Left kidney (tissue), 1 donor: ENCODE measurements at regions not wholly inside any gene's neighbourhood (a gene's known extent, or its start where the extent isn't known, plus 50 kb on each side); places are given as distances from the start of the nearest gene placed in this dataset.
A peak's percentile ranks its signal among the peaks of the same experiment; 100 is the strongest.

ENCODE experiments used
- DNase-seq: peaks from one replicate; pipeline ENCODE4 v3.0.0-alpha.2; 2013

DNA sequence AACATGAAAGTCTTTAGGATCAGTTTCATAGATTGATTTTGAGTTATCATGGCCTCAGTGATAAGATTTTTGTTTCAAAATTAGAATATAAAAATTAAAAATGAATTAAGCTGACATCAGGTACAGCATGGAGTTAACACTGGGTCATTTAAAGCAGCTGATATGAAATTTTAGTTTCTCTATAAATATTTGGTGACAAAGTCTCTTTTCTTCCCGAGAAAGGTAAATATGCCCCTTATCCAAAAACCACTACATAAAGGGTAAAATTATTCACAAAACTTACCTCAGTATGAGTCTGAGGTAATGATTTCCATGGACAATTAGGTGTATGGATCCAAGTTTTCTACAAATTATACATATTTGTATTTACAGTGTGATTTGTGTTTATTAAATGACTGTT lies 121.5 kb upstream of the PJA2 start:
- no peak for DNase-seq

DNA sequence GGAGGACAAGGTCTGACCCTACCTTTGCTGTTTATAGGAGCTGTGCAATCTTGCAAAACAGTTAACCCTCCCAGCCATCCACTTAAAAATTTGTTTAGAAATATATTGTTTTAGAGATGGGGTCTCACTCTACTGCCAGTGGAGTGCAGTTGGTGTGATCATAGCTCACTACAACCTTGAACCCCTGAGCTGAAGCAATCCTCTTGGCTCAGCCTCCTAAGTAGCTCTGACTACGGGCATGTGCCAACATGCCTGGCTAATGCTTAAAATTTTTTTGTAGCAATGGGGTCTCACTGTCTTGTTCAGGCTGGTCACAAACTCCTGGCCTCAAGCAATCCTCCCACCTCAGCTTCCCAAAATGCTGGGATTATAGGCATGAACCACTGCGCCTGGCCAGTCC lies 120.2 kb upstream of the PJA2 start:
- no peak for DNase-seq

GRCh38 chr5:109529520-109529919 lies 119.7 kb upstream of the PJA2 start:
- DNase-seq = peak; percentile 1

DNA sequence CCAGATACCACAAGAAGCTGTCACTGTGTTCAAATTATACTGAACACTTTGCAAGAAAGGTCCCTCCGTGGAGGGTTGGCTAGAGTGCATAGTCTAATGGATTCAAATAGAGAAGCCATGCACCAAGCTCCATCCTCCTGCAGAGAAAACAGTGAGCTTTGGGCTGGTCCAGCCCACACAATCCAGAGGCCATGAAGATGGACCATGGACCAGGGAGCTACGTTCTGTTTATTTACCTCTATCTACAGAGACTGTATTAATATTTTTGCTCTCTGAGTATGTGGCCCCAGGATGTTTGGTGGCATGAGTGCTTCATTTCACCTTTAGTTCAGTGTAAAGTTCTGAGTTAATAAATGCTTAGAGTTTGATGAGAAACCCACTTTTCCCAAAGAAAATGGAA lies 114.8 kb upstream of the PJA2 start:
- no peak for DNase-seq

DNA sequence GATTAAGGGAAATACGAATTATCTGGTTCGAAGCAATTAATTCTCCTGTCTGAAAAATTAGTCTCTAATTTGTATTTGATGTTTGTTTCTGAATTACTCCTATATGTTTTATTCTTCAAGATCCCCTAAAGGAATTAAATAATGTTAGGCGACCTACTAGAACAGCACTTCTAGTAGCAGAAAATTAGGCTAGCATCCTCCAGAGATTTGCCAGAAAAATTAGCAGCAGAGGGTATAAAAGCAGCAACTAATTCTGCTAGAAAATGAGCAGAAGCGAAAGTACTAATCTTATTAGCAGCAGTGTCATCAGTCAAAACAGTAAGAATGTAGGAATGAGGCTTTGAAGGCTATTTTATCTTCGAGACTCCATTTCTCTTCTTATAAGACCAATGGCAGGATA lies 114.3 kb upstream of the PJA2 start:
- no peak for DNase-seq

DNA sequence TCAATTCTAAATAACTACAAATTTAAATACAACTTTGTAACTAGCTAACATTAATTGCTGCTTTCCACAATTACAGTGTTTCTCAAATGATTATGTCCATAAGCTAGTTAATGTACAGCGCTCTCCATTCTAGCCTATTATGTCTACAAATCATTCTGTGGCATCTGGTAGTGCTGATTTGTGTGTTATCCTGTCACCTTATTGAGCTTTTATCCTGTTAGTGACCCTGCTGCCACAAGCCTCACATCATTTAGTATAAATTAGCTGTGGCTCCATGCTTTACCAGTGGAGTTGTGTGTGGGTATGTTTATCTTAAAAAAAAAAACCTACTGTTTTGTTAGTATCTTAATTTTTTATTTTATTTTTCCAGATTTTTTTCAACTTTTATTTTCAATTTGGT lies 112.6 kb upstream of the PJA2 start:
- DNase-seq = no peak

- no peak for DNase-seq
Measured at GRCh38 chr5:109519416-109519815, 109.6 kb upstream of the PJA2 start.

DNA sequence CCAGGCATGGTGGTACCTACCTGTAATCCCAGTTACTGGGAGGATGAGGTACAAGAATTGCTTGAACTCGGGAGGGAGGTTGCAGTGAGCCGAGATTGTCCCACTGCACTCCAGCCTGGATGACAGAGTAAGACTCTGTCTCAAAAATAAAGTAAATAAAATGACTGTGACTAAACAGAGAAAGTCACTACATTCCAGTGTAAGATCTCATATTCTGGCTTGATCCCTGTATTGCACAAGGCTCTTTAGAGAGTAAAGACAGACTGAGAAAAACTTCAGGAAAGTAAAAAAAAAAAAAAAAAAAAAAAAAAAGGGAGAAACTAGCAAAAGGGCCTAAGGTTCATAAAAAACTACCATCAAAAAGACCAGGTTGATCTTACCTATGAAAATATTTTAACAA lies 106.6 kb upstream of the PJA2 start:
- DNase-seq = no peak

- DNase-seq = no peak
Measured at GRCh38 chr5:109511980-109512734, 102.4 kb upstream of the PJA2 start.

DNA sequence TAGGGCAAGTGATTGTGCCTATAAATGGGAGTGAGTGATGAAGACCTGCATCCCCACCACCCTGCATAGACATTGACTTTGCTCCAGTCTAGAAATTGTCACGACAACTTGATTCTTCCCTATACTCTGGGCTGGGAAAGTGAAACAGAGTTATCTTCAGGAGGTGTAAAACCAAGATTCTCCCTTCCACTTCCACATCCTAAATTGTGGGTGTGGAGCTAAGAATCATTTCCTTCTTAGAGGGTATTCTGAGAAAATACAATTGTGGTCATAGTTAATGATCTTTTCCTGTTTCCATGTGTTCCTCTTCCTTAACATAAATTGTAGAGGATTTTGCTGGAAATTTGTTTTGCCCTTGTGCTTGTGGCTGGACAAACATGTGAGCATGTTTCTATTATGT lies 96.8 kb upstream of the PJA2 start:
- no peak for DNase-seq

DNA sequence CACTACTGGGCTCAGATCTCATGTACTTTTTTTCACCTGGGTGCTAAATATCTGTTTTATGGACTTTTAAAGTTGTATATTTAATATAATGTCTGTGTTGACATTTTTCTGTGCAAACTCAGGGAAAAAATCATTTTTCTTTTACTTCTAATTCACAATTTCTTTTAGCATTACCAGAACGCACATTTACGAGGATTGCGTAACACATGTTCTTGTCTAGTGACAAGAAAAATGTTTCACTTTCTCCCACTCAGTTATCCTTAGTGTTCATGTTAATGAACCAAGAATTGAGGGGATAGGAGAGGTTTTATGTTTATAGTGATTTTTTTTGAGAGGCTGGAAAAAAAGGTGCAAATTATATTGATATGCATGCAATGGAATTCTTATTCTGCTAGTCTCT lies 86.3 kb upstream of the PJA2 start:
- DNase-seq = no peak

GRCh38 chr5:109487753-109488420 lies 78.1 kb upstream of the PJA2 start:
- DNase-seq = no peak

GRCh38 chr5:109486200-109486804 lies 76.5 kb upstream of the PJA2 start:
- no peak for DNase-seq

GRCh38 chr5:109485030-109485429 lies 75.3 kb upstream of the PJA2 start:
- peak; percentile 49 for DNase-seq

DNA sequence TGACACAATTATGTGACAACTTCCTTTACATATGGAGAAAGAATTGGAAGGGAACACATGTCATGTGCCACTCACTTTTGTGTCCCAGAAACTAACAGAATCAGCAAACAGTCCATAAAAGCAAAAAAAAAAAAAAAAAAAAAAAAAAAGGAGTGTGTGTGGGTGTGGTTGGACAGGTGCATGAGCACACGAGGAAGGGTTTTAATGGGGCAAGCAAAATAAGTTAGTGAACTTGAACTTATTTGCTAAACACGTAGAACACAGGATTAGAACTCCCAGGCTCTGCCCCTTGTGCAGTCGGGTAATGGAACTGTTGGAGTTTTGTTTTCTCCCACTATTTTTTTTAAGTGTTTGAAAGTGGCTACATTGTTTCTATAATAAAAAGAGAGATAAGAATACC lies 74.8 kb upstream of the PJA2 start:
- DNase-seq = no peak

DNA sequence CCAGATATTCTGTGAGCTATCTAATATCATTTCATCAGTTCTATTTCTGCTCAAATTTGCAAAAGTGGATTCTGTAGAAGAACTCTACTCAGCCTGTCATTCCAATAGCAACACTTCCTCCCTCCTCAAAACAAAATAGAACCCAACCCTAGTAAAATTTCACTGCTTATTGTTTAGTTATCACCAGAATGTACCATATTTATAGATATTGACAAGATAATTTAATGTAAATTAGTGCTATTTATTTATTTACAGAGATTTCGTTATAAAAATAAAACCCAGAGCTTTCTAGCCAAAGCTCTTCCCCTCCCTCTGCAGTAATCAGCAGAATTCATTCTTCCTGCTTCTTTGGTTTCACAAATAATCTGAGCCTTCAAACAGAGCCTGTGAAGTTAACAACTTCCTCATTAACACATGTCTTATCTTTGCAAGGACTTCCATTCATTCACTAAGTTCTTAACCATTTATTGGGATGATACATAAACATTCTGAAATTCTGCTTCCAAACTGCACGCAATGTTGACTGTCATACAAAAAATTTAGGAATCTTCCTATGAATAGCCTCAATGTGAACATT lies 73.7 kb upstream of the PJA2 start:
- DNase-seq = no peak

DNA sequence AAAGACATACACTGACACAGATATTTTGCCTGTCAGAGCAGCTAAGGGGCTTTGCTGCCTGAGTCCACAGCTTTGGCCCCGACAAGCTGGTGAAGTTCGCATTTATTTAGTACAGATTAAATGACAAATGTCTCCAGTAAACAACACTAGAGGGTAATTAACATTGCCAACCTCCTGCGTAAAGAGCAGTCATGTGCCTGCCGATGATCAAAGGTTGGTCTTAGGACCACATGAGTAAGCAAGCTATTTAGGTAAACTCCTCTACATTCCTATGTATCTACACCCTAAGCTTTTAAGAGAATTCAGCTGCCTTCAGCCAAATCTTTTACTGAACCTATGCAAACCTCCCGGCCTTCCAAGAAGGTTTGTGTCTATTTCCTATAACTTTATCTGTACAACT lies 73.0 kb upstream of the PJA2 start:
- no peak for DNase-seq

DNA sequence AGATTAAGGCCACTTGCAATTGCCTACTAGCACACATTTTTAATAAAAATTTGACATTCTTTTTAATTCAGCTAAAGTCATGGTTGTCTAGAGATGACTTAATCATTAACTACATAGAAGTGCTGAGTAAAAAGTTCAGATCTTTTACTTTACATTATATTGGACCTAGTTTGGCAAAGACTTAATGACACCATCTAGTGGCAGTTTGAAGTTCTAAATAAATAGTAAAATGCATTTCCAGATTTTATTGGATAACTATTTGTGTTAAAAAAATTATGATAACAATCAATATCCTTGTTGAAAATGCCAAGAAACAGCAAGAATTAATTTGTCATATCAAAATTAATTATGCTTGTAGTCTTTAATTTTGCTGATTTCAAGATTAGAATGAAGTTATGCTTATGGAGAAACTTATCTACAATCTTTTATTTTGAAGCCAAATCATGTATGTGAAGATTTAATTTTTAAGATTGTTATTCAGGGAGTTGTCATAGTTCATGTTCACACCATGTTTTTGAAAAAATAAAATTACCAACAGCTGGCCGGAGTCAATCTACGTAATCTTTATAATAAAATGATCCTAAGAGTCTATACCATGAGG lies 69.6 kb upstream of the PJA2 start:
- no peak for DNase-seq

- no peak for DNase-seq
Measured at GRCh38 chr5:109478830-109479229, 69.1 kb upstream of the PJA2 start.

DNA sequence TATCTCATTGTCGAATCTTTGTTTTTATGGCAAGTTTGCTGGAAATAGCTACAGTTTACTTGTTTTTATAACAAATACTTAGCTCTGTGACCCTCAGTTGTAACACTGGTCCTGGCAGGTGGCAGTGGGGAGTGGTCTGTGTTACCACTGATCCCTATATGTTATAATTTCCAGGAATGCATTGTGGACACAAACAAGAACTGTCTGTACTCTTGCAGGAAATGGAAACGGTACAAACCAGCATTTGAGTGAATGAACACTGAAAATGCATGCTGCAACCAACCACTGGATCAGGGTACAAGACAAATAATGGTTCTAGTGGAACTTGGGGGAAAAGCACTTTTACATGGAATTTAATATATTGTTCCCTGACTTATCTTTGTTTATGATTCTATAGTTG lies 66.5 kb upstream of the PJA2 start:
- DNase-seq = no peak

- no peak for DNase-seq
Measured at GRCh38 chr5:109469896-109470662, 60.3 kb upstream of the PJA2 start.
